ENCODE measurements at regions not wholly inside any gene's neighbourhood (a gene's known extent, or its start where the extent isn't known, plus 50 kb on each side); places are given as distances from the start of the nearest gene placed in this dataset.

- TF ChIP-seq CTCF (IDR thresholded peaks at IDR 0.05; ENCODE audit: low read depth, low read length, poor library complexity, severe bottlenecking) (no peak), EZH2phosphoT487 (IDR thresholded peaks at IDR 0.05; ENCODE audit: borderline replicate concordance, low read length) (no peak)
Observed at GRCh38 chr11:79864882-79865281, 424.1 kb upstream of the TENM4 start.
